GM18520 (cell line): ENCODE measurements at regions not wholly inside any gene's neighbourhood (a gene's known extent, or its start where the extent isn't known, plus 50 kb on each side); places are given as distances from the start of the nearest gene placed in this dataset.
"Not testable (repeated sequence)": the region's sequence is repeated elsewhere in the genome, so short reads cannot be mapped to it uniquely, and the experiment has no call there.

Experiments
- ATAC-seq: cut with Tn5 transposase; IDR thresholded peaks from one replicate; pipeline ENCODE4 v1.9.1; 2021; ENCODE audit not compliant: unreplicated experiment

- no peak for ATAC-seq
Measured at GRCh38 chr20:22529150-22530019, 55.0 kb downstream of the FOXA2 start.

- no peak for ATAC-seq
Measured at GRCh38 chr20:22526512-22527012, 57.8 kb downstream of the FOXA2 start.

GRCh38 chr20:22525821-22526220 lies 58.6 kb downstream of the FOXA2 start:
- ATAC-seq: no peak

GRCh38 chr20:22525069-22525820 lies 59.1 kb downstream of the FOXA2 start:
- no peak for ATAC-seq

- no peak for ATAC-seq
Measured at GRCh38 chr20:22524393-22525015, 59.9 kb downstream of the FOXA2 start.

GRCh38 chr20:22523499-22524392 lies 60.6 kb downstream of the FOXA2 start:
- ATAC-seq: no peak

- ATAC-seq: no peak
Measured at GRCh38 chr20:22523128-22523498, 61.3 kb downstream of the FOXA2 start.

- ATAC-seq: no peak
Measured at GRCh38 chr20:22522701-22523100, 61.7 kb downstream of the FOXA2 start.

- not testable (repeated sequence) for ATAC-seq
Measured at GRCh38 chr20:22521940-22522339, 62.4 kb downstream of the FOXA2 start.

GRCh38 chr20:22520381-22520780 lies 64.0 kb downstream of the FOXA2 start:
- ATAC-seq: no peak

- ATAC-seq: no peak
Measured at GRCh38 chr20:22515264-22515663, 69.1 kb downstream of the FOXA2 start.

GRCh38 chr20:22513574-22513973 lies 70.8 kb downstream of the FOXA2 start:
- no peak for ATAC-seq

GRCh38 chr20:22512911-22513489 lies 71.4 kb downstream of the FOXA2 start:
- ATAC-seq: no peak

- no peak for ATAC-seq
Measured at GRCh38 chr20:22511943-22512910, 72.1 kb downstream of the FOXA2 start.

GRCh38 chr20:22509843-22510147 lies 74.6 kb downstream of the FOXA2 start:
- no peak for ATAC-seq

GRCh38 chr20:22509090-22509842 lies 75.1 kb downstream of the FOXA2 start:
- no peak for ATAC-seq

- no peak for ATAC-seq
Measured at GRCh38 chr20:22508426-22508825, 75.9 kb downstream of the FOXA2 start.

GRCh38 chr20:22507240-22507961 lies 77.0 kb downstream of the FOXA2 start:
- no peak for ATAC-seq
